ENCODE measurements at regions not wholly inside any gene's neighbourhood (a gene's known extent, or its start where the extent isn't known, plus 50 kb on each side); places are given as distances from the start of the nearest gene placed in this dataset.

DNA sequence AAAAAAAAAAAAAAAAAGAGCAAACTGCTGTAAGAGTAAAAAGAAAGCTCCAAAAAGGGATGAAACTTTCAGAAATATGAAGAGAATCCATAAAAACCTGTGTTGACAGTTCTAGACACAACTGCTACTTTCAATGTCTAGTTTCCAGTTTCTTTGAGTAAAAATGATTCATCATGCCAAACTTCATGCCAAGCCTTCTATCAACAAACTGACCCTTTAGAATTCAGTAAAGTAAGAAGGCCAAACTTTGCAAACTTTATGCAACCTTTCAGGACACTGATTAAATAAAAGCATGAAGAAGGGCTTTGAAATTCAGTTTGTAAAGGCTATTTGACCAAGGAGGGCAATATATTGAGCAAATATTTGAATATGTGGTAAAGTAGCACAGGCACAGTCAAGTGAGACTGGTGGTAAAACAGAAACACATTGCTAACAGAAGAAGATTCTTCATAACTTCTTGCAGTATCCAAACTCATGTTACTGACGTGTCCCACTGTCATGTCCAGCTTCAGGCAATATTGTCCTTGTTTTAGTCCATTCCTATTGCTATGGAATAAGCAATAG lies 56.3 kb upstream of the CFAP20DC start:
- no peaks in the 10 kb centered on the region for H3K36me3 Mint-ChIP-seq (ENCODE audit: unreplicated experiment)
- no peak overlapping the region for H3K4me3 Mint-ChIP-seq (ENCODE audit: unreplicated experiment)
- no peak for DNase-seq (ENCODE audit: extremely low spot score, unreplicated experiment)
- TF ChIP-seq CTCF (IDR thresholded peaks at IDR 0.05), result no peak
- H3K27me3 Mint-ChIP-seq (ENCODE audit: unreplicated experiment), result no peaks in the 10 kb centered on the region
- peaks cover 29% of the 10 kb centered on the region for H3K4me1 Mint-ChIP-seq (ENCODE audit: unreplicated experiment)
- no peaks in the 10 kb centered on the region for H3K9me3 Mint-ChIP-seq (ENCODE audit: unreplicated experiment)
- H3K27ac Mint-ChIP-seq (ENCODE audit: unreplicated experiment), result peak overlapping the region; percentile 13

DNA sequence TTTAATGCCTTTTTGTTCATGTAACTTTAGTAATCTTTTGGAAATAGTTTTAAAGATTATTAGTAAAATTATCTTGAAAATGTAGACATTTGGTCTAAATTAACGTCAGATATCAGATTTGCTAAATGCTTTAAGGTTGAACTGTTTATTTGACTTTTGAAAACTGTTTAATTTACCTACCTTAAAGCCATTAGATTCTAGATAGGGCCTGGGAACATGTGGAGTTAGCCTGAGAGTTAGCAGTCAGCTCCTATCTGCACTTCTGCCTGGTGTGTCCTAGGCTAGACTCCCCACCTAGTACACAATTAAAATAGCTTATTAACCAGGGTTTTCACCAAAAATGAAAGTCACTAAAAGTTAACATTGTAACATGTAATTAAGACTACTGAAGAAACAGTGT lies 53.7 kb upstream of the CFAP20DC start:
- Mint-ChIP-seq H3K4me3 (ENCODE audit: unreplicated experiment) (no peak overlapping the region), H3K36me3 (ENCODE audit: unreplicated experiment) (no peaks in the 10 kb centered on the region), H3K9me3 (ENCODE audit: unreplicated experiment) (peaks cover 8% of the 10 kb centered on the region), H3K27ac (ENCODE audit: unreplicated experiment) (no peak overlapping the region), H3K27me3 (ENCODE audit: unreplicated experiment) (no peaks in the 10 kb centered on the region), H3K4me1 (ENCODE audit: unreplicated experiment) (peaks cover 32% of the 10 kb centered on the region)
- no peak for TF ChIP-seq CTCF (IDR thresholded peaks at IDR 0.05)
- DNase-seq (ENCODE audit: extremely low spot score, unreplicated experiment), result no peak

GRCh38 chr3:59101231-59101736 lies 51.5 kb upstream of the CFAP20DC start:
- Mint-ChIP-seq H3K4me3 (ENCODE audit: unreplicated experiment) (no peak overlapping the region), H3K4me1 (ENCODE audit: unreplicated experiment) (peaks cover 24% of the 10 kb centered on the region), H3K36me3 (ENCODE audit: unreplicated experiment) (peaks cover 9% of the 10 kb centered on the region), H3K9me3 (ENCODE audit: unreplicated experiment) (peaks cover 26% of the 10 kb centered on the region), H3K27ac (ENCODE audit: unreplicated experiment) (peak overlapping the region; percentile 64), H3K27me3 (ENCODE audit: unreplicated experiment) (no peaks in the 10 kb centered on the region)
- TF ChIP-seq CTCF (IDR thresholded peaks at IDR 0.05), result no peak
- no peak for DNase-seq (ENCODE audit: extremely low spot score, unreplicated experiment)

Measured in osteocyte (in vitro differentiated cells).